ENCODE measurements at regions not wholly inside any gene's neighbourhood (a gene's known extent, or its start where the extent isn't known, plus 50 kb on each side); places are given as distances from the start of the nearest gene placed in this dataset.

DNA sequence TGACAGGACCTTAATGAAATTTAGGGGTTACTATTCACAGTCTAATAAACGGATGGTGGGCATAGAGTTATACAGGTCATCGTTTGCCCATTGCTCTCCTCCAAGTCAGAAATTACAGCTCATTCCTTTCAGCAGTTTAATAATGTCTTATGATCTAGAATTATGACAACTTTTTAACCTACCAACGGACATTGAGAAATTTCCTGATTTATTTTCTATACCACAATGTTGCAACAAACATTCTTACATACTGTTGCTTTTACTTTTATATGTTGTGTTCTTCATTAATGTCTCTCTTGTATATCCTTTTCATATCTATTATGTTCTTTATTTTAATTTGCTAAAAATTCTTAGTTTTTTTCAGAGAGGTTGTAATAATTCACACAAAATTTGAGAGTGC is 152.8 kb upstream of the PRLR start:
- TF ChIP-seq, protein P1, sequence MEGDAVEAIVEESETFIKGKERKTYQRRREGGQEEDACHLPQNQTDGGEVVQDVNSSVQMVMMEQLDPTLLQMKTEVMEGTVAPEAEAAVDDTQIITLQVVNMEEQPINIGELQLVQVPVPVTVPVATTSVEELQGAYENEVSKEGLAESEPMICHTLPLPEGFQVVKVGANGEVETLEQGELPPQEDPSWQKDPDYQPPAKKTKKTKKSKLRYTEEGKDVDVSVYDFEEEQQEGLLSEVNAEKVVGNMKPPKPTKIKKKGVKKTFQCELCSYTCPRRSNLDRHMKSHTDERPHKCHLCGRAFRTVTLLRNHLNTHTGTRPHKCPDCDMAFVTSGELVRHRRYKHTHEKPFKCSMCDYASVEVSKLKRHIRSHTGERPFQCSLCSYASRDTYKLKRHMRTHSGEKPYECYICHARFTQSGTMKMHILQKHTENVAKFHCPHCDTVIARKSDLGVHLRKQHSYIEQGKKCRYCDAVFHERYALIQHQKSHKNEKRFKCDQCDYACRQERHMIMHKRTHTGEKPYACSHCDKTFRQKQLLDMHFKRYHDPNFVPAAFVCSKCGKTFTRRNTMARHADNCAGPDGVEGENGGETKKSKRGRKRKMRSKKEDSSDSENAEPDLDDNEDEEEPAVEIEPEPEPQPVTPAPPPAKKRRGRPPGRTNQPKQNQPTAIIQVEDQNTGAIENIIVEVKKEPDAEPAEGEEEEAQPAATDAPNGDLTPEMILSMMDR (conservative IDR thresholded peaks at IDR 0.05; ENCODE audit: low read depth, low read length), result no peak
- TF ChIP-seq EZH2 (IDR thresholded peaks at IDR 0.05; ENCODE audit: low read length, unreplicated experiment), result no peak
- no peak for TF ChIP-seq EZH2phosphoT487 (IDR thresholded peaks at IDR 0.05; ENCODE audit: borderline replicate concordance, low read length)

All from PC-3 (cell line).